Endothelial cell of umbilical vein (primary cell): ENCODE measurements at regions not wholly inside any gene's neighbourhood (a gene's known extent, or its start where the extent isn't known, plus 50 kb on each side); places are given as distances from the start of the nearest gene placed in this dataset.

ENCODE experiments used
- BruUV-seq: library from RNA; stranded (reverse); fragments of 400-500 nt; replicated peaks from 2 replicates; lab custom pipeline; 2021; lab: Mats Ljungman, UMichigan
- CTCF ChIA-PET: fragments of 300-600, 350-600 bp; sonication (Branson Sonifier 250); formaldehyde crosslinking; loops from one replicate; lab custom pipeline; 2021; ENCODE audit warnings: antibody characterized with exemption, inconsistent platforms; lab: Charles Lee
- POLR2A ChIA-PET: fragments of 300-600, 350-600 bp; sonication (Branson Sonifier 250); formaldehyde crosslinking; loops from one replicate; lab custom pipeline; 2021; ENCODE audit warnings: antibody characterized with exemption, inconsistent platforms; lab: Charles Lee
- DNase-seq: peaks from one replicate; pipeline ENCODE4 v3.0.0-alpha.2; 2011; ENCODE audit warnings: low read depth, low spot score
- FAIRE-seq: peaks from 2 replicates; lab custom pipeline; 2011; peaks lifted over from hg19 to GRCh38; lab: Jason Lieb, UNC
- H2AFZ ChIP-seq: 2 replicates; pipeline ENCODE4 v1.6.0; 2012; ENCODE audit warnings: low read depth, low read length, control low read depth, inconsistent platforms
- H3K27ac ChIP-seq: 2 replicates; pipeline ENCODE4 v1.5.1; 2011; ENCODE audit warnings: low read depth, mild to moderate bottlenecking, control low read depth, low read length, moderate library complexity; ENCODE audit not compliant: insufficient read depth
- H3K27me3 ChIP-seq, 2 experiments: 2 replicates each; pipeline versions ENCODE4 v1.6.0 to v1.6.1; 2011; ENCODE audit warnings: low read length in 2 of 2, mixed read lengths in 1 of 2; ENCODE audit not compliant: control insufficient read depth in 2 of 2, insufficient read depth in 2 of 2
- H3K36me3 ChIP-seq, 2 experiments: 2 replicates in 1 of 2; 3 replicates in 1 of 2; pipeline ENCODE4 v1.5.1; 2011; ENCODE audit warnings: low read length in 2 of 2, mild to moderate bottlenecking in 1 of 2, moderate library complexity in 1 of 2; ENCODE audit not compliant: control insufficient read depth in 2 of 2, insufficient read depth in 2 of 2; ENCODE audit errors: extremely low read depth in 1 of 2
- H3K4me1 ChIP-seq: 3 replicates; pipeline ENCODE4 v1.5.1; 2011; ENCODE audit warnings: mild to moderate bottlenecking, low read length; ENCODE audit not compliant: control insufficient read depth, insufficient read depth; ENCODE audit errors: extremely low read depth
- H3K4me2 ChIP-seq: 2 replicates; pipeline ENCODE4 v1.6.1; 2011; ENCODE audit warnings: low read length, control low read depth, mixed read lengths; ENCODE audit not compliant: insufficient read depth
- H3K4me3 ChIP-seq, 3 experiments: fragments of 200-600 bp in 1 of 3; sonication (generic), shearing (Covaris generic) in 1 of 3; replicated peaks in 1 of 3; 2 replicates each; pipeline ENCODE4 v1.5.1; 2011 to 2016; ENCODE audit warnings: control low read depth in 3 of 3, low read length in 3 of 3, mild to moderate bottlenecking in 2 of 3, inconsistent platforms in 1 of 3, low read depth in 1 of 3, moderate library complexity in 1 of 3; ENCODE audit not compliant: insufficient read depth in 1 of 3
- H3K79me2 ChIP-seq: 2 replicates; pipeline ENCODE4 v1.6.0; 2012; ENCODE audit warnings: low read length, inconsistent platforms; ENCODE audit not compliant: control insufficient read depth, insufficient read depth
- H3K9ac ChIP-seq: replicated peaks from 2 replicates; pipeline ENCODE3; 2011; ENCODE audit warnings: low read length, control low read depth; ENCODE audit not compliant: insufficient read depth; ENCODE audit errors: extremely low read depth
- H3K9me1 ChIP-seq: replicated peaks from 3 replicates; pipeline ENCODE4 v1.6.0; 2011; ENCODE audit warnings: mild to moderate bottlenecking, low read length; ENCODE audit not compliant: control insufficient read depth, insufficient read depth; ENCODE audit errors: extremely low read depth
- H3K9me3 ChIP-seq: replicated peaks from 2 replicates; pipeline ENCODE4 v1.5.1; 2012; ENCODE audit warnings: low read length, inconsistent platforms; ENCODE audit not compliant: control insufficient read depth, insufficient read depth
- H4K20me1 ChIP-seq: replicated peaks from 2 replicates; pipeline ENCODE3; 2011; ENCODE audit warnings: mild to moderate bottlenecking, low read length; ENCODE audit not compliant: control insufficient read depth, insufficient read depth; ENCODE audit errors: extremely low read depth
- EZH2 ChIP-seq: IDR thresholded peaks from 2 replicates; pipeline ENCODE4 v1.6.1; 2012; ENCODE audit warnings: borderline replicate concordance, low read depth, mild to moderate bottlenecking, moderate library complexity, low read length, inconsistent platforms; ENCODE audit not compliant: severe bottlenecking
- FOS ChIP-seq: IDR thresholded peaks from 2 replicates; pipeline ENCODE4 v1.6.1; 2011; ENCODE audit warnings: mild to moderate bottlenecking, low read length, moderate library complexity, borderline replicate concordance; ENCODE audit not compliant: insufficient read depth
- GATA2 ChIP-seq: IDR thresholded peaks from 2 replicates; pipeline ENCODE4 v1.7.0; 2011; ENCODE audit warnings: low read depth, mild to moderate bottlenecking, moderate library complexity, mixed read lengths, low read length; ENCODE audit not compliant: insufficient read length, insufficient read depth
- JUN ChIP-seq: IDR thresholded peaks from 2 replicates; pipeline ENCODE4 v1.6.1; 2011; ENCODE audit warnings: borderline replicate concordance, low read depth; ENCODE audit not compliant: insufficient read length, insufficient read depth
- MYC ChIP-seq: IDR thresholded peaks from one replicate; pipeline ENCODE4 v1.6.1; 2011; ENCODE audit warnings: mild to moderate bottlenecking, low read depth, low read length
- POLR2A ChIP-seq: IDR thresholded peaks from 2 replicates; pipeline ENCODE4 v1.6.1; 2012; ENCODE audit warnings: low read depth, mild to moderate bottlenecking, control low read depth, low read length
- POLR2AphosphoS5 ChIP-seq: IDR thresholded peaks from 2 replicates; pipeline ENCODE4 v1.6.1; 2012; ENCODE audit warnings: low read depth, mild to moderate bottlenecking, control low read depth, low read length, moderate library complexity; ENCODE audit not compliant: insufficient read depth
- dilution Hi-C: fragments of 300-500 bp; cut with MboI; formaldehyde crosslinking; loops from one replicate; pipeline ENCODE4 v1.15.0; 2019; ENCODE audit warnings: low sequenced_read_pairs; ENCODE audit not compliant: extremely low pct_ligation_motif_present
- intact Hi-C: fragments of 100-400 bp; cut with micrococcal nuclease; formaldehyde crosslinking; loops from one replicate; pipeline ENCODE4 v1.10.0; 2022
- TF ChIP-seq, protein P1 (sequence below), 2 donors: IDR thresholded peaks; 1 replicate in 1 of 2; 2 replicates in 1 of 2; pipeline ENCODE4 v1.5.1; 2011; ENCODE audit warnings: low read length in 2 of 2, mild to moderate bottlenecking in 2 of 2, moderate library complexity in 2 of 2, control low read depth in 1 of 2, inconsistent platforms in 1 of 2, low read depth in 1 of 2; ENCODE audit not compliant: insufficient read depth in 1 of 2; ENCODE audit errors: extremely low read depth in 1 of 2
- TF ChIP-seq, protein P2 (sequence below): IDR thresholded peaks from 2 replicates; pipeline ENCODE4 v1.6.1; 2011; ENCODE audit not compliant: insufficient read depth, insufficient read length

DNA sequence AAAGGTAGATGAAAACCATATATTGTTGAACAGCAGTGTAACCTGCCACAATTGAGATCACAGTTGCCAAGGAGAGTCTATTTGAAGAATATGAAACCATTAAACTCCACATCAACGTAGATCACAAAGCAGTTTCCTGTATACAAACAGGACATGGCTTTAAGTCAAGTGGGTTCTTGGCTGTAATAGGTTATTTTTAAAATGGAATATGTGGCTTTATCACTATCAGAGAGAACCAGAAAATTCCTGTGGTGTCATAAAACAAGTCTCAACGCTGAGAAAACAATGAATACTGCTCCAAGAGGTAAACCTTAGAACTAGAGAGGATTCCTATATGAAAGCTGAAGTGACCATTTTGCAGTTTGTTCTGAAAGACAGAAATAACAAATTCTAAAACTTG lies 999.7 kb downstream of the CDH11 start:
- dilution Hi-C loops = no loop called here
- no peak for FAIRE-seq
- TF ChIP-seq GATA2 (no peak), EZH2 (no peak), JUN (no peak), POLR2AphosphoS5 (no peak), POLR2A (no peak), MYC (no peak), FOS (no peak)
- TF ChIP-seq, protein P1, sequence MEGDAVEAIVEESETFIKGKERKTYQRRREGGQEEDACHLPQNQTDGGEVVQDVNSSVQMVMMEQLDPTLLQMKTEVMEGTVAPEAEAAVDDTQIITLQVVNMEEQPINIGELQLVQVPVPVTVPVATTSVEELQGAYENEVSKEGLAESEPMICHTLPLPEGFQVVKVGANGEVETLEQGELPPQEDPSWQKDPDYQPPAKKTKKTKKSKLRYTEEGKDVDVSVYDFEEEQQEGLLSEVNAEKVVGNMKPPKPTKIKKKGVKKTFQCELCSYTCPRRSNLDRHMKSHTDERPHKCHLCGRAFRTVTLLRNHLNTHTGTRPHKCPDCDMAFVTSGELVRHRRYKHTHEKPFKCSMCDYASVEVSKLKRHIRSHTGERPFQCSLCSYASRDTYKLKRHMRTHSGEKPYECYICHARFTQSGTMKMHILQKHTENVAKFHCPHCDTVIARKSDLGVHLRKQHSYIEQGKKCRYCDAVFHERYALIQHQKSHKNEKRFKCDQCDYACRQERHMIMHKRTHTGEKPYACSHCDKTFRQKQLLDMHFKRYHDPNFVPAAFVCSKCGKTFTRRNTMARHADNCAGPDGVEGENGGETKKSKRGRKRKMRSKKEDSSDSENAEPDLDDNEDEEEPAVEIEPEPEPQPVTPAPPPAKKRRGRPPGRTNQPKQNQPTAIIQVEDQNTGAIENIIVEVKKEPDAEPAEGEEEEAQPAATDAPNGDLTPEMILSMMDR (IDR thresholded peaks at IDR 0.05; ENCODE audit: extremely low read depth in 1 of 2, insufficient read depth in 1 of 2, low read depth in 1 of 2, low read length in 2 of 2) = no peak
- TF ChIP-seq, protein P2, sequence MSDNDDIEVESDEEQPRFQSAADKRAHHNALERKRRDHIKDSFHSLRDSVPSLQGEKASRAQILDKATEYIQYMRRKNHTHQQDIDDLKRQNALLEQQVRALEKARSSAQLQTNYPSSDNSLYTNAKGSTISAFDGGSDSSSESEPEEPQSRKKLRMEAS = no peak
- peak; percentile 44 for DNase-seq
- no peak overlapping the region for H3K9ac ChIP-seq
- H3K4me3 ChIP-seq = no peak overlapping the region
- H3K36me3 ChIP-seq = no peaks in the 10 kb centered on the region
- ChIA-PET CTCF (no interaction called here), POLR2A (no interaction called here)
- H3K9me3 ChIP-seq = no peaks in the 10 kb centered on the region
- H3K27ac ChIP-seq = no peak overlapping the region
- H4K20me1 ChIP-seq = no peaks in the 10 kb centered on the region
- H3K4me2 ChIP-seq = no peak overlapping the region
- no peaks in the 10 kb centered on the region for H3K79me2 ChIP-seq
- H3K9me1 ChIP-seq = no peaks in the 10 kb centered on the region
- no peak overlapping the region for H2AFZ ChIP-seq
- intact Hi-C loops = no loop called here
- no TSS peak for BruUV-seq
- H3K27me3 ChIP-seq = no peaks in the 10 kb centered on the region
- no peaks in the 10 kb centered on the region for H3K4me1 ChIP-seq
